IPS-NIHi7 (cell line): ENCODE measurements at regions not wholly inside any gene's neighbourhood (a gene's known extent, or its start where the extent isn't known, plus 50 kb on each side); places are given as distances from the start of the nearest gene placed in this dataset.
"Not testable (repeated sequence)": the region's sequence is repeated elsewhere in the genome, so short reads cannot be mapped to it uniquely, and the experiment has no call there.

Experiments used
- DNase-seq: peaks from one replicate; pipeline ENCODE4 v3.0.0; 2012; ENCODE audit warnings: mixed read lengths; ENCODE audit errors: extremely low spot score

DNA sequence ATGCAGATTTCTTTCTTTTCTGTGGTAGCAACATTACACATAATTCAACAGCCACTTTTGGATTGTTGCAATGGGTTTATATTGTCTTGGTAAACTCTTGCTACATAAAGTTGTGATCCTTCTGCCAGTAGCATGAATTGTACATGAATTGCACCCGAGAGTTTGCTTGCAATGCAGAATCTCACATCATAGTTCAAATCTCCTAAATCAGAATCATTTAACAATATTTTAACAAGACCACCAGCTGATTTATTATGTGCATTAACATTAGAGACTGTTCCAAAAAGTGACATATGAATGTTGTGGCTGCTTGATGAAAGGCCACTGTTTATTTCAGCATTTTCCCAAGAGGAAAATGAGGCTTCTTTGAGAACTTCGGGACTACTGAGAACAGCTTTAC, 1491.8 kb upstream of the NUDT12 start:
- no peak for DNase-seq

DNA sequence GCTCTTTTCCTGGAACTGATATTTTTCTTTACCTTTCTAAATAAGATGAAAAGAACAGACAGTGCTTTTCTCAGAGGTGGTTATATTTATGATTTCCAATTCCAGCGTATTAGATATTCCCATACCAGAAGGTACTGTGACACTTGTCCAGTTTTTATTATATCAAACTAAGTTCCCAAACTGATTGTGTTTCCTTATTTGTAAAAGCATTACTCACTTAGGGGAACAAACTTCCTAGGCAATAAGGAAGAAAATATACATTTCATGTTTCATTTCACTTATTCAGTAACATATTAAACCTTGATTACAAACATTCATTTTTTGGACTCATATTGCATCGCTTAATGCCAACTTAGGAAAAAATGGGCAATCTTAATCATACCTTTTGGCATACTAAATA, 1480.0 kb upstream of the NUDT12 start:
- no peak for DNase-seq

DNA sequence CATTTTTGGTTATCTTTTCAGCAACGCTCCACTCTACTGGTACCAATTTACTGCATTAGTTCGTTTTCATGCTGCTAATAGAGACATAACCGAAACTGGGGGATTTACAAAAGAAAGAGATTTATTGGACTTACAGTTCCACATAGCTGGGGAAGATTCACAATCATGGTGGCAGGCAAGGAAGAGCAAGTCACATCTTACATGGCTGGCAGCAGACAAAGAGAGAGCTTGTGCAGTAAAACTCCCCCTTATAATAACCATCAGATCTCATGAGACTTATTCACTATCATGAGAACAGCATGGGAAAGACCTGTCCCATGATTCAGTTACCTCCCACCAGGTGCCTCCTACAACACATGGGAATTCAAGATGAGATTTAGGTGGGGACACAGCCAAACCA, 1474.2 kb upstream of the NUDT12 start:
- not testable (repeated sequence) for DNase-seq

DNA sequence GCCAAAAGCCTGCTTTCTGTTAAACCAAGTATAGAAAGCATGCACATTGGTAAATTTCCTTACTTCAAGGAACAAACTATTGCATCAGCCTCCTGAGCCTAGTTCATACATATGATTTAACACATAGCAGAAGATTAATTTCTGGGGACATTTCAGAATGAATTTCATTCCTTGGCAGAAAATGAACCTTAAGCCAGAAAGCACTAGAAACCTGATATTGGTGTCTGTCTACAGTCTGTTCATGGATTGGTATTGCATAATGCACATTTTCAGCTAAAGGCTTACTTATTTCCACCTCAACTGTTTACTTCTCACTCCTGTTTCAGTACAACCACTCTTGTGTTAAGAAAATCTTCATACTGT, 1471.8 kb upstream of the NUDT12 start:
- DNase-seq: no peak

DNA sequence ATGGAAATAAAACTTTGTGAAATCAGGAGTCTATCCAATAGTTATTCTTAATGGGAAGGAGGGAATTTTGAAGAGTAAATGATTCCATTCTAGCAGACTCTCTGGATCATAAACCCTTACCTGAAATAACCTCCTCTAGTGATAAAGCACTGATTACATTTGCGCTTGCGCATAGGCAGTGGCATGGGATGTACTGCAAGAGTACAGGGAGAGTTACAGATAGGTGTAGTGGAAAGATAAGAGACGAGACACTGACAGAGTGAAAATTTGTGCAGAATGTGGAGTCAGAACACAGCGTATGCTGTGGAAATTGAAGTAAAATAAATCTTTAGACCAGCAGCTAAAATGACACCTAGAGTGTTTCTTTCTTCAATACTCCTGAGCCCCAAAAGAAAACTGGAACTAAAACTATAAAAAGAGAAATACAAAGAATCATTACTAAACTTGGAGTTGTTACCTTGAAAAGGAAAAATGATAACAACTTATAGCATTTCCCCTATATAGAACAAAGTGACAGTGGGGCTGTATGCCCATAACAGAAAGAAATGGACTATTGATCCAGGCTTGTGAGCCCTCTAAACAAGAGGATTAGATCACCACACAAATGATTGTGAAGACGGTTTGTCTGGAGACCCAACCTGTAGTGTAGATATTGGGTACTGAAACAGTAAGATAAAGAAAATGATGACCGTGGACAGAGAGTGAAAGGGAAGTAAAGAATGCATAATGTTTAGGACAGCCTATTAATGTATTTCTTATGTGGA, 1471.2 kb upstream of the NUDT12 start:
- no peak for DNase-seq

DNA sequence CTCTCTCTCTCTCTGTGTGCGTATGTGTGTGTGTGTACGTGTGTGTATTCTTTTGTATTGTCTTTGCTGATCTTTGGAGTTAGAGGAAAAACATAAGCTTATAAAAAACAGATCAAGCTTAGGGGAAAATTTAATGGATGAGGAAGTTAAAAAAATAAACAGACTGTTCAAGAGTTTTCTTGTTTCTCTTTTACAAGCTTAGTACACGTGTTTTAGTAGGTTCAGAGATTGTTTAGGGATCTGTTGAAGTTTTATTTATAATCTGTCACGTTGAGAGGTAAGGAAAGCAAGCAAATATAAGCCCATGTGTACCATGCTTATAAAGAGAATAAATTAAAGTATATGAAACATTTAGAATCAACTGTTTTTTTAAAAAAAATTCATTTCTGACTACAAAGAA, 1470.3 kb upstream of the NUDT12 start:
- DNase-seq: no peak

DNA sequence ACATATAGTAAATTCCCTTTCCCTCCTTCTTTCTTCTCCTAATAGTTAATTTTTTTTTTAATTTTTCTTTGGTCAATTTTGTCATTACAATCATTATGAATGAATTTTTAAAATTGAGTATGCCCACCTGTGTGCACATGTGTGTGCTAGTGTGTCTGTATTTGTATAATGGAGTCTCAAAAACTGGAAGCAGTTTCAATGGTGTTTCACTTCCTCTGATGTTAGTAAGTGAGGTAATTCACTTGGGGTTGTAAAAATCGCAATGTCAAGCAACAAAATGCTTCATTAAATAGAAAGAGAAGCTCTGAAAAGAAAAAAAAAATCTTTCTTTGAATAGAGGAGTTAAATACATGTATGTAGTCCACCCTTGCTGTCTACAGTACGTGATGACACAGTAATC, 1467.6 kb upstream of the NUDT12 start:
- no peak for DNase-seq

DNA sequence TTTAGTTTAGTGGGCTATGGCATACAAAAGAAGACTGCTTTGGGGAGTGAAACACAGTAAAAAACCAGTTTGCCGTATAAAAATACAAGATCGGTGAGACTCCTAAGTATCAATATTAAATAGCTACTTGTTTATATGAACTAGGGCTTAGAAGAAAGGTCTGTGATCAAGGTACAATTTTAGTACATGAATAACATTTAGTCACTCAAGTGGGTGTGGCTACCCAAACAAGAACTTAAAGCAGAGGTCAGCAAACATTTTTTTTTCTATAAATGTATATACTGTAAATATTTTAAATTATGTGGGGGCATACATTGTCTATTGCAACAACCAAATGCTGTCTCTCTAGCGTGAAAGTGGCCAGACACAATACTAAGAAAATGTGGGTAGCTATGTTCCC, 1452.5 kb upstream of the NUDT12 start:
- no peak for DNase-seq

DNA sequence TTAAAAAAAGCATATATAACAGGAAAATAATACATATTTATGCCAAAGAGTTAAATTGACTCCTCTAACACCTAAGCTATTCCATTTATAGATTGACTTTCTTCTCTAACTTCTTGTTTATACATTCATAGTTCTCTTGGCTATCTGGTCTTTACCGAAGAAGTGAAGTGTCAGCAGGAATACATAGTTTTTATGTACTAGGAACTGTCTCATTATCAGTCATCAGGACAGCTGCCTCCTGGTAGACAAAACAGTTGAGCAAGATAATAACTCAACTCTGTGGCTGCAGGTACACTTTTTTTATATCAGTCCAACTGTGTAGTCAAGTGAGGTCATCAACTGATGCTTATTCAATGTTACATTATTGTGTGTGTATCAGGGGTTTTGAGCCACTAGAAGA, 1436.0 kb upstream of the NUDT12 start:
- DNase-seq: no peak

DNA sequence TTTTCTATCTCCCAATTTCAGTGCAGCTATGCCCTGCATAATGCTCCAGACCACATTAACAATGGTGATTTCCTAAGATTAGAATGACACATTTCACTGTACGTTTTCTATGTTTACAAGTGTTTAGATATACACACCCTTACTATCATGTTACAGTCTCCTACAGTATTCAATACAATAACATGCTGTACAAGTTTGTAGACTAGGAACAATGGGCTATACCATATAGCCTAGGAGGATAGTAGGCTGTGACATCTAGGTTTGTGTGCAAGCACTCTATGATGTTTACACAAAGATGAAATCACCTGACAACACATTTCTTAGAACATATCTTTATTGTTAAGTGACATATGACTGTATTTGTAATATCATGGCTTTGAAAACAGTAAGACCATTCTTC, 1435.6 kb upstream of the NUDT12 start:
- no peak for DNase-seq

DNA sequence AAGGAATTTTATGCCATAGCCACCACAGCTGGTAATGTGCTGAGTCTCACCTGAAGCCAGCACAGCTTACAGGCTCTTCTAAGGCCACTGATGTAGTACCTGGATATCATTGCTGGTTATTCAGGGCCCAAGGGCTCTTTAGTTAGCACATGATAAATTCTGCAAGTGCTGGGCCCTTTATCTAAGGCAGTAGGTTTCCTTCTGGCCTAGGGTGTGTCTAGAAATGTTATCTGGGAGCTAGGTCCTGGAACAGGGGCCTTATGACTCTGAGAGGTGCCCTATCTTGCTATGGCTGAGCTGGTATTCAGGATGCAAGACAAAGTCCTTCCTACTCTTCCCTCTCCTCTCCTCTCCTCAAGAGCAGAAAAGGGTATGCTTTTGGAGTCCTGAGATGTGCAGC, 1424.5 kb upstream of the NUDT12 start:
- DNase-seq: no peak

DNA sequence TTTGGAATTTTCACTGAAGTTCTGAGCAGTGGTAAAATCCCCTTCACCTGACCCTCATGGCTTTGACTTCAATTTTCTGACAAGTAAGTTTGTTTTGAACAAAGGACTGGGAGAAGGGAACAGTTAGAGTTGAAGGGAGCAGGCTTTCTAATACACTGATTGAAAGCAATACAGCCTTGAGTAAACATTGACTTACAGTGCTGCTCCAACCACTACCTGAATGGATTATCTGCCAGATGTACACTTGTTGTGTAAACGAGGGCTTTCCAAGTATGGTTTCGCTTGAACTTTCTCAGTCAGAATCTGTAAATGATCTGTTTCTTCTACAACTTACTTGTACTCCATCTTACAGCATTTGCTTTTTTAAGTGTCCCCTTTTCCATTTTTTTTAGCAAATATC, 1414.9 kb upstream of the NUDT12 start:
- no peak for DNase-seq

DNA sequence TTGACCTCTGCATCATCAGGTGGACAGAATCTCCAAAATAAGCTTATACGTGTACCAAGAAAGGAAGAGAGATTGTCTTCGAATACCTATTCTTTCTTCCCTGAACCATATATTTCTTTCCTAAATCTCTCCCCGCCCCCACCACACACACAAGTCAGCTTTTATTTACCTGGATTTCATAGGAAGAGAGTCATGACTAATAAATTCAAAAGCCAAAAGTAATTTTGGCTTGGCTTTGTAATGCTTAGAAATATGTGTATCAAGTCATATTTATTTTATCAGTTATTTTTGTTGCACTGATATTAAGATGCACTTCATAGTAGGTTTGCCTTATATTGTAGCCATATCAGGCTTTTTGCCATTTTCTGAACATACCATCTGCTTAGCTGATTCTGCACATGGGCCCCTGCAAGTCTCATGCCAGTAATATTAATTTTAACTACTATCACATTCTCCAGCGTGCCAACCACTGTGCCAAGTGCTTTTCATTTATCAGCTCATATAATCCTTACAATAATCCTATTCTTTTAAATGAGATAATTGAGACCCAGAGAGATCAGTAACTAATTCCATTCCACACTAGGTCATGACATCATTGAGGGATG, 1405.3 kb upstream of the NUDT12 start:
- no peak for DNase-seq

DNA sequence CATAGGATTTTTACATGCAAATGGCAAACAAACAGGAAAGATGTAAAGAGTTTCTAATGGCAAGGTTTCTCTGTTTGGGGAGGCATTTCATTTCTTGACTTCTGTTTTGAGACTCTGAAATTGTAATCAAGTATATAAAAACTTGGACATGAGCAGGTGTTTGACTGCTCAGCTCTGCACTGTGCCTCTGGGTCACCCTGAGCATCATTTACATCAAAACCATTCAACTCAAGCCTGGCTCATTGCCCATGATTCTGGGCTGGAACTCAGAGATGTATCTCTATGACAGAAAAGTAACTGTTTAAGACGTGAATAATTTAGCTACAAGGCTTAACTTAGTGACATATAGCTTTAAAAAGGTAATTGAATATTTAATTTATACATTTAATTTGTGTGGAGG, 1402.4 kb upstream of the NUDT12 start:
- DNase-seq: no peak

DNA sequence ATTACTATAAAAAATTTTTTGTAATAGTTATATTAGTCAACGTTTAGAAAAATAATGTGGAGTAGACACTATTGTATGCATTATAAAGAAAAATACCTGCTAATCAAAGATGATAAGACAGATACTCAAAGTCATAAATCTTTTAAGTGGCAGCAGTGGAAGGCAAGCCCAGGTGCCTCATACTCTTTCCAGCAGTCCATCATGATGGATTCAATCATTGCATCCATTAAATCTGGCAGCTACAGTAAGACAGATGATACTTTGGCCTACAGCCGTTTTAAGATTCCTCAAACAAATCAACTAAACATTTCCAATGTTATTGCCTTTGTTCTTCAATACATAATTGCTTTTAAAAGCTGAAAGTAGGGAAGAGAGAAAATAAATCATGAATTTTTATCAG, 1392.9 kb upstream of the NUDT12 start:
- DNase-seq: no peak

DNA sequence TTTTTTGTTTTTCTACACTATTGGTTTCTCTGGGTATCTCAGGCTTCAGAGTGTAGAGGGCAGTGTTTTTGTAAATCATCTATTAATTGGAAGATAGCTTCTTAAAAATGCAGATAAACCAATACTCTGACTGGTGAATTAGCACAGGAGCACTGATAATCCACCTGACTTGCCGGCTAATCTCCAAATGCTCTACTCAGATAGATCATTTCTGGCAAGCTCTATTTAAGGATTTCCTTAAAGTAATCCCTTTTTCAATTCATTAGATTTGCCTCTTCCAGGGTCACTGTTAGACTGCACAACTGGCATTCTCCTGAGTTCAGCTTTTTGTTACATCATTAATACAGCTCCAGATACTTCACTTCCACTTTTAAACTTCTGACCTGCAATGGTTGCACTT, 1390.3 kb upstream of the NUDT12 start:
- DNase-seq: no peak

DNA sequence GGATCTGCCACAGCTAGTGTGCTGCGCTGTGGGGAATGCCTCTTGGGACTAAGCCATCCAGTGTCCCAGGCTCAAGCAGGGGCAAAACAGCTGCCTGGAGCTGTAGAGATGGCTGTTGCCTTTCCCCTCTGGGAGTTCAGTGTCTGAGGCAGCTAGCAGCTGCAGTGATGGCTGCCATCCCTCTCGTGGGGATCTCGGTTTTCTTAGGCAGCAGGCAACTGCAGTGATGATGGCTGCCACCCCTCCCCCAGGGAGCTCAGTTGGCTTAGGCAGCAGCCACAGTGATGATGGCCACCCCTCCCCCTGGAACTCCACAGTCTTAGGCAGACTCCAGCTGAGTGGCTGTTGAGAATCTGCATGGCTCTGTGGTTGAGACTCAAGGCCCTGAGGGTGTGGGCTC, 1389.2 kb upstream of the NUDT12 start:
- no peak for DNase-seq

DNA sequence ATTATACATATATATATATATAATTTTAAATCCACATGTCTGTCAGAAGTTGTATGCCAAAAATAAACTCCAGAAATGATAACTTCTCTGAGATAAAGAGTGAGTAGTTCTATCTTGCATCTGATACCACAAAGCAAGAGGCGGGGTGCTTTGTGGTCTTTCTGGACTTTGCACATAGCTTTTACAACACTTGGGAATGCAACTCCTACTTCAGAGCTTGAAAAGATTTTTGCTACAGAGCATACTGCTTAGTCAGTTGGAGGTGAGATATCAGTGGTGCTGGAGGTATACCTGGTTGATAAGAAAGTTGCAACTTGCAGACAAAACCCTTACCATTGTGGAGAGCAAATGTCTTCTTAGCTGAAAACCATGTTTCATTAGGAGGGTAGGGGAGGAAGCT, 1384.5 kb upstream of the NUDT12 start:
- DNase-seq: no peak

DNA sequence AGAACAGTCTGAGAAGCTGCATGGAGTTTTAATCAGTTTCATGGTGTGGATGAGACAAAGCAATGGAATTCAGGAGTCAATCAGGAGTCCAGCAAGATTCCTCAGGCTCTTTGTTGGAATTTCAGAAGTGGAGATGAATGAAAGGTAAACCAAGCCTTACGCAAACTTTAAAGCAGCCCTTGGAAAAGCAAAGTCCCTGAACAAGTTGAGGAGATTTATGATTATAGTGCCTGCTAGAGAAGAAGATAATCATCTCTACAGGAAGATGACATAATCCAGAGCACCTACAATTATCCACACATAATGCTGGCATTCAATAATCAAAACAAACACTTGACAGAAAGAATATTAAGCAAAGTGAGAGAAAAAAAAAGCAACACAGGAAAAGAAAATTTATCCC, 1380.1 kb upstream of the NUDT12 start:
- DNase-seq: no peak

DNA sequence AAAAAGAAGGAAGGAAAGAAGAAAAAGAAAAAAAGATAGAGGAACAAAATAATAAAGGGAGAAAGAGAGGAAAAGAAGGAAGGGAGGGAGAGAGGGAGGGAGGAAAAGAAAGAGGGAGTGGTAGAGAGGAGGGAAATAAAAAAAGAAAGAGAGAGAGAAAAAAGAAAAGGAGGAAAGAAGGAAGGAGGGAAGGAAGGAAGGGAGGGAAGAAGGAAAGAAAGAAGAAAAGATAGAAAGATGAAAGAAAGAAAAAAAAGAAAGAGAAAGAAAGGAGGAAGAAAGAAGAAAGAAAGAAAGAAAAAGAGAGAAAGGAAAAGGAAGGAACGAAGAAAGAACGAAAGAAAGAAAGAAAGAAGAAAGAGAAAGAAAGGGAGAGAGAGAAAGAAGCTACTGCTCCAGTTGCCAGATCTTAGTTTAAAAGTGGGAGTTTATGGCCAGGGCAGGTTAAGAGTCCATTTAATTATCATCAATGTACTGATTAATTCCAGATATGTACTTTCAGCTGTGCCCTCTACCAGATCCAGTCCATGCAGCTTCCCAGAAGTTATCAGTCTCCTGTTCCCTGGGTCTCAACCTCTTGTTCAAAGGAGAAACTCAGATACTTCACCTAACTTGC, 1378.5 kb upstream of the NUDT12 start:
- DNase-seq: no peak

DNA sequence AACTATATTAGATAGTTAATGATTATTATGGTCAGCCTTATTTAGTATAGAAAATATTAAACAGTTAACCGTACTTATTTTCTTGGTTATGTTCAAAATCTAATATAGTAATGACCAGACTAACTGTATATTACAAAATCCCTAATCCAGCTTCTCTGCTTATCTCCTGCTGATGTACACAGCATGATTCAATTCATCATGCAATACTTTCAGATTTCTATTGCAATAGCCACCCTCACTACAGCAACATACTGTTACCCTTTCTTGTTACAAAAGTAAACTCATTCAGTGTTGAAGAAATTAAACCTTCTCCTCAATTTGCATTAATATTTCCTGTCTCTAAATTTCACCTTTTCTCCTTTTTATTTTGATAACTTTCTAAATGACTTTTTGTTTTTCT, 1375.0 kb upstream of the NUDT12 start:
- DNase-seq: no peak

DNA sequence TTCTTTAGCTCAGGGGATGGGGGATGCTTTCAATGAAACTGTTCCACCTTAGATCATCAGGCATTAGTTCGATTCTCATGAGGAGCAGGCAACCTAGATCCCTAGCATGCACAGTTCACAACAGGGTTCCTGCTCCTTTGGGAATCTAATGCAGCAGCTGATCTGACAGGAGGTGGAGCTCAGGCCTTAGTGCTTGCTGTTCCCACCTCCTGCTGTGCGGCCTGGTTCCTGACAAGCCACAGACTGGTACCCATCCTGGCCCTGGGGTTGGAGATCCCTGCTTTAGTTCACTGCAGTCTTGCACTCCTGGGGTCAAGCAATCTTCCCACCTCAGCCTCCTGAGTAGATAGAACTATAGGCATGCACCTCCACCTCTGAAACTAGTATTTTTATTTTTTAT, 1369.8 kb upstream of the NUDT12 start:
- no peak for DNase-seq

DNA sequence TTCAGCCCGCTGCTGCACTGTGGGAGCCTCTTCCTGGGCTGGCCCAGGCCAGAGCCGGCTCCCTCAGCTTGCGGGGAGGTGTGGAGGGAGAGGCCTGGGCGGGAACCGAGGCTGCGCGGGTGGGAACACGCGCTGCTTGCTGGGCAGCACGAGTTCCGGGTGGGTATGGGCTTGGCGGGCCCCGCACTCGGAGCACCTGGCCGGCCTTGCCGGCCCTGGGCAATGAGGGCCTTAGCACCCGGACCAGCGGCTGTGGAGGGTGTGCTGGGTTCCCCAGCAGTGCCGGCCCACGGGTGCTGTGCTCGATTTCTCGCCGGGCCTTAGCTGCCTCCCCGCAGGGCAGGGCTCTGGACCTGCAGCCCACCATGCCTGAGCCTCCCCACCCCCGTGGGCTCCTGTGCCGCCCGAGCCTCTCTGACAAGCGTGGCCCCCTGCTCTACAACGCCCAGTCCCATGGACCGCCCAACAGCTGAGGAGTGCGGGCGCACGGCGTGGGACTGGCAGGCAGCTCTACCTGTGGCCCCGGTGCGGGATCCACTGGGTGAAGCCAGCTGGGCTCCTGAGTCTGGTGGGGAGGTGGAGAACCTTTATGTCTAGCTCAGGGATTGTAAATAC, 1366.4 kb upstream of the NUDT12 start:
- DNase-seq: no peak
